HAP-1 (cell line): ENCODE measurements at regions not wholly inside any gene's neighbourhood (a gene's known extent, or its start where the extent isn't known, plus 50 kb on each side); places are given as distances from the start of the nearest gene placed in this dataset.
"Not testable (repeated sequence)": the region's sequence is repeated elsewhere in the genome, so short reads cannot be mapped to it uniquely, and the experiment has no call there.

Experiments used
- DNase-seq, 2 experiments: peaks; one replicate each; pipeline ENCODE4 v3.0.0-alpha.2; 2016 to 2020; ENCODE audit warnings: low spot score in 2 of 2
- H3K27me3 ChIP-seq: fragments of 250-450 bp; sonication (Bioruptor Pico); 2 replicates; pipeline ENCODE4 v1.5.1; 2020; ENCODE audit warnings: low read depth, mild to moderate bottlenecking, moderate library complexity
- H3K36me3 ChIP-seq: fragments of 250-450 bp; sonication (Bioruptor Pico); replicated peaks from 2 replicates; pipeline ENCODE4 v1.5.1; 2020; ENCODE audit warnings: mild to moderate bottlenecking
- H3K4me1 ChIP-seq: fragments of 250-450 bp; sonication (Bioruptor Pico); 2 replicates; pipeline ENCODE4 v1.5.1; 2020; ENCODE audit warnings: mild to moderate bottlenecking
- H3K4me3 ChIP-seq: fragments of 250-450 bp; sonication (Bioruptor Pico); 2 replicates; pipeline ENCODE4 v1.5.1; 2020; ENCODE audit warnings: mild to moderate bottlenecking, moderate library complexity
- H3K9me3 ChIP-seq: fragments of 250-450 bp; sonication (Bioruptor Pico); 2 replicates; pipeline ENCODE4 v1.5.1; 2020; ENCODE audit warnings: mild to moderate bottlenecking, moderate library complexity
- in situ Hi-C: fragments of 300-500 bp; cut with MboI; formaldehyde crosslinking; loops from 3 replicates; pipeline ENCODE4 v1.14.3; 2020; ENCODE audit warnings: low sequenced_read_pairs, inconsistent platforms, mixed read lengths

- in situ Hi-C loops = no loop called here
- H3K36me3 ChIP-seq = no peaks in the 10 kb centered on the region
- no peaks in the 10 kb centered on the region for H3K9me3 ChIP-seq
- H3K27me3 ChIP-seq = no peaks in the 10 kb centered on the region
- H3K4me3 ChIP-seq = no peak overlapping the region
- no peaks in the 10 kb centered on the region for H3K4me1 ChIP-seq
- no peak for DNase-seq
Measured at GRCh38 chr2:223300326-223300725, 248.3 kb downstream of the KCNE4 start.

GRCh38 chr2:223306371-223306770, 254.4 kb downstream of the KCNE4 start:
- Histone ChIP-seq H3K4me3 (no peak overlapping the region), H3K36me3 (no peaks in the 10 kb centered on the region), H3K9me3 (no peaks in the 10 kb centered on the region), H3K4me1 (no peaks in the 10 kb centered on the region), H3K27me3 (no peaks in the 10 kb centered on the region)
- in situ Hi-C loops = no loop called here
- peak; percentile 18 to 28 for DNase-seq

GRCh38 chr2:223311889-223312680, 260.1 kb downstream of the KCNE4 start:
- Histone ChIP-seq H3K4me3 (no peak overlapping the region), H3K36me3 (no peaks in the 10 kb centered on the region), H3K4me1 (no peaks in the 10 kb centered on the region), H3K9me3 (no peaks in the 10 kb centered on the region), H3K27me3 (no peaks in the 10 kb centered on the region)
- no peak for DNase-seq
- in situ Hi-C loops = no loop called here

GRCh38 chr2:223313101-223313500, 261.1 kb downstream of the KCNE4 start:
- Histone ChIP-seq H3K4me3 (no peak overlapping the region), H3K9me3 (no peaks in the 10 kb centered on the region), H3K4me1 (no peaks in the 10 kb centered on the region), H3K27me3 (no peaks in the 10 kb centered on the region), H3K36me3 (no peaks in the 10 kb centered on the region)
- in situ Hi-C loops = no loop called here
- no peak for DNase-seq

- DNase-seq = no peak
- Histone ChIP-seq H3K4me3 (no peak overlapping the region), H3K4me1 (no peaks in the 10 kb centered on the region), H3K36me3 (no peaks in the 10 kb centered on the region), H3K9me3 (no peaks in the 10 kb centered on the region), H3K27me3 (no peaks in the 10 kb centered on the region)
- in situ Hi-C loops = no loop called here
Measured at GRCh38 chr2:223314811-223315210, 262.8 kb downstream of the KCNE4 start.

- no peak for DNase-seq
- in situ Hi-C loops = no loop called here
- no peaks in the 10 kb centered on the region for H3K36me3 ChIP-seq
Measured at GRCh38 chr2:223315813-223316212, 263.8 kb downstream of the KCNE4 start.

GRCh38 chr2:223316342-223316741, 264.4 kb downstream of the KCNE4 start:
- H3K9me3 ChIP-seq = no peaks in the 10 kb centered on the region
- H3K4me1 ChIP-seq = no peaks in the 10 kb centered on the region
- in situ Hi-C loops = no loop called here
- no peaks in the 10 kb centered on the region for H3K36me3 ChIP-seq
- H3K4me3 ChIP-seq = no peak overlapping the region
- H3K27me3 ChIP-seq = no peaks in the 10 kb centered on the region
- no peak for DNase-seq

More at GRCh38 chr2:223315813-223316212, 263.8 kb downstream of the KCNE4 start:
- Histone ChIP-seq H3K4me3 (no peak overlapping the region), H3K9me3 (no peaks in the 10 kb centered on the region), H3K27me3 (no peaks in the 10 kb centered on the region), H3K4me1 (no peaks in the 10 kb centered on the region)

GRCh38 chr2:223319601-223320000, 267.6 kb downstream of the KCNE4 start:
- no peak overlapping the region for H3K4me3 ChIP-seq
- in situ Hi-C loops = no loop called here
- H3K36me3 ChIP-seq = no peaks in the 10 kb centered on the region
- H3K4me1 ChIP-seq = no peaks in the 10 kb centered on the region
- no peaks in the 10 kb centered on the region for H3K27me3 ChIP-seq
- DNase-seq = no peak
- no peaks in the 10 kb centered on the region for H3K9me3 ChIP-seq

- Histone ChIP-seq H3K36me3 (no peaks in the 10 kb centered on the region), H3K4me1 (no peaks in the 10 kb centered on the region), H3K27me3 (no peaks in the 10 kb centered on the region), H3K4me3 (no peak overlapping the region), H3K9me3 (no peaks in the 10 kb centered on the region)
- in situ Hi-C loops = no loop called here
- DNase-seq = no peak
Measured at GRCh38 chr2:223324402-223324801, 272.4 kb downstream of the KCNE4 start.

GRCh38 chr2:223328578-223328977, 273.6 kb downstream of the SCG2 start:
- H3K4me1 ChIP-seq = no peaks in the 10 kb centered on the region
- in situ Hi-C loops = no loop called here
- H3K9me3 ChIP-seq = no peaks in the 10 kb centered on the region
- H3K36me3 ChIP-seq = no peaks in the 10 kb centered on the region
- no peak for DNase-seq
- H3K4me3 ChIP-seq = no peak overlapping the region
- H3K27me3 ChIP-seq = no peaks in the 10 kb centered on the region

GRCh38 chr2:223330747-223331146, 271.4 kb downstream of the SCG2 start:
- H3K4me3 ChIP-seq, H3K9me3 ChIP-seq, H3K4me1 ChIP-seq, in situ Hi-C loops, H3K36me3 ChIP-seq, H3K27me3 ChIP-seq: not testable (repeated sequence)
- DNase-seq = peak in 1 of 2 experiments; percentile 51

GRCh38 chr2:223338016-223338415, 264.1 kb downstream of the SCG2 start:
- DNase-seq = no peak
- no peaks in the 10 kb centered on the region for H3K27me3 ChIP-seq
- H3K4me3 ChIP-seq = no peak overlapping the region
- no peaks in the 10 kb centered on the region for H3K9me3 ChIP-seq
- in situ Hi-C loops = no loop called here
- H3K36me3 ChIP-seq = no peaks in the 10 kb centered on the region
- H3K4me1 ChIP-seq = no peaks in the 10 kb centered on the region

GRCh38 chr2:223357076-223357475, 245.1 kb downstream of the SCG2 start:
- in situ Hi-C loops = no loop called here
- no peak overlapping the region for H3K4me3 ChIP-seq
- no peak for DNase-seq
- H3K27me3 ChIP-seq = no peaks in the 10 kb centered on the region
- H3K4me1 ChIP-seq = no peaks in the 10 kb centered on the region
- H3K36me3 ChIP-seq = no peaks in the 10 kb centered on the region
- H3K9me3 ChIP-seq = no peaks in the 10 kb centered on the region

- Histone ChIP-seq H3K9me3 (no peaks in the 10 kb centered on the region), H3K4me3 (no peak overlapping the region), H3K27me3 (peaks cover 9% of the 10 kb centered on the region), H3K4me1 (no peaks in the 10 kb centered on the region), H3K36me3 (no peaks in the 10 kb centered on the region)
- in situ Hi-C loops = no loop called here
- DNase-seq = no peak
Measured at GRCh38 chr2:223363085-223363484, 239.1 kb downstream of the SCG2 start.
